C4-2B (cell line): ENCODE measurements at regions not wholly inside any gene's neighbourhood (a gene's known extent, or its start where the extent isn't known, plus 50 kb on each side); places are given as distances from the start of the nearest gene placed in this dataset.

Source experiments
- ZFX ChIP-seq: fragments of 450-650 bp; IDR thresholded peaks from 2 replicates; pipeline ENCODE4 v1.6.1; 2017
- TF ChIP-seq, protein P1 (sequence below): fragments of 450-650 bp; conservative IDR thresholded peaks from 2 replicates; pipeline ENCODE4 v1.5.1; 2017; ENCODE audit warnings: mild to moderate bottlenecking

DNA sequence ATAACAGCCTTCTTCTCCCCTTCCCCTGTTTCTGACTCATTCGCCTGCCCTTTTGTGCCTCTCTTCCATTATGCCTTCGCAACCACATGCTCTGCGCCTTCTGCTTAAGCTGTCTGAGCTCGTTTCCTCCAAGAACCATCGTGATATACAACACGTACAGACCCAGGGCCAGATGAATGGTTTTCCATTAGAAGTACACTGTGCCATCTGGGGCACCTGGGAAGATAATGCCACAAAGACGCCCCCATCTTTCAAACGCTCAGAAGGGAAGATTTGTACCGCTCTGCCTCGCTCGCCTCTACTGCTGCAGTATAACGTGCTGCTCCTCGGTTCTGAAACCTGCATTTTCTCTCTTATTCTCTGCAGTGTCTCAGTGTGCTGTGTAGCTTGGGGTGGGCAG lies 470.9 kb upstream of the STXBP6 start:
- TF ChIP-seq, protein P1, sequence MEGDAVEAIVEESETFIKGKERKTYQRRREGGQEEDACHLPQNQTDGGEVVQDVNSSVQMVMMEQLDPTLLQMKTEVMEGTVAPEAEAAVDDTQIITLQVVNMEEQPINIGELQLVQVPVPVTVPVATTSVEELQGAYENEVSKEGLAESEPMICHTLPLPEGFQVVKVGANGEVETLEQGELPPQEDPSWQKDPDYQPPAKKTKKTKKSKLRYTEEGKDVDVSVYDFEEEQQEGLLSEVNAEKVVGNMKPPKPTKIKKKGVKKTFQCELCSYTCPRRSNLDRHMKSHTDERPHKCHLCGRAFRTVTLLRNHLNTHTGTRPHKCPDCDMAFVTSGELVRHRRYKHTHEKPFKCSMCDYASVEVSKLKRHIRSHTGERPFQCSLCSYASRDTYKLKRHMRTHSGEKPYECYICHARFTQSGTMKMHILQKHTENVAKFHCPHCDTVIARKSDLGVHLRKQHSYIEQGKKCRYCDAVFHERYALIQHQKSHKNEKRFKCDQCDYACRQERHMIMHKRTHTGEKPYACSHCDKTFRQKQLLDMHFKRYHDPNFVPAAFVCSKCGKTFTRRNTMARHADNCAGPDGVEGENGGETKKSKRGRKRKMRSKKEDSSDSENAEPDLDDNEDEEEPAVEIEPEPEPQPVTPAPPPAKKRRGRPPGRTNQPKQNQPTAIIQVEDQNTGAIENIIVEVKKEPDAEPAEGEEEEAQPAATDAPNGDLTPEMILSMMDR, result no peak
- TF ChIP-seq ZFX, result no peak
